Breast epithelium (tissue), 3 donors: ENCODE measurements at regions not wholly inside any gene's neighbourhood (a gene's known extent, or its start where the extent isn't known, plus 50 kb on each side); places are given as distances from the start of the nearest gene placed in this dataset.

Source experiments
- CTCF ChIP-seq, 3 donors: fragments of 450-650 bp; IDR thresholded peaks; one replicate each; pipeline ENCODE4 v1.5.1; 2016 to 2017; ENCODE audit warnings: antibody characterized with exemption in 3 of 3, mild to moderate bottlenecking in 3 of 3, moderate library complexity in 3 of 3
- POLR2AphosphoS5 ChIP-seq, 3 donors: sonication (generic); formaldehyde crosslinking; IDR thresholded peaks; one replicate each; pipeline ENCODE4 v1.6.1; 2017; ENCODE audit warnings: antibody characterized with exemption in 3 of 3

GRCh38 chr1:208314431-208314830 lies 70.2 kb upstream of the PLXNA2 start:
- TF ChIP-seq CTCF (IDR thresholded peaks at IDR 0.05) (no peak), POLR2AphosphoS5 (IDR thresholded peaks at IDR 0.05) (no peak)
